ENCODE measurements at regions not wholly inside any gene's neighbourhood (a gene's known extent, or its start where the extent isn't known, plus 50 kb on each side); places are given as distances from the start of the nearest gene placed in this dataset.

- DNase-seq (ENCODE audit: low read depth, low spot score) (no peak), ATAC-seq (no peak)
- Histone ChIP-seq H3K79me2 (ENCODE audit: insufficient read depth, low read length) (no peaks in the 10 kb centered on the region), H3K4me2 (ENCODE audit: low read length) (no peak overlapping the region), H2AFZ (ENCODE audit: low read depth, low read length, poor library complexity, severe bottlenecking) (no peak overlapping the region), H3K9me3 (ENCODE audit: control insufficient read depth in 1 of 2, insufficient read depth in 1 of 2, low read depth in 1 of 2, low read length in 2 of 2) (peaks cover 4 to 6% of the 10 kb centered on the region in 2 experiments; a peak in 2 of 4 replicates), H3K4me1 (ENCODE audit: control insufficient read depth in 1 of 2, insufficient read depth in 2 of 2, low read length in 2 of 2) (no peaks in the 10 kb centered on the region), H3K9ac (ENCODE audit: low read length) (no peak overlapping the region), H3K27ac (ENCODE audit: low read depth, low read length) (no peak overlapping the region), H4K20me1 (ENCODE audit: insufficient read depth) (no peaks in the 10 kb centered on the region), H3K4me3 (replicated peaks in 1 of 2; ENCODE audit: low read depth in 1 of 2, low read length in 2 of 2) (no peak overlapping the region), H3K9me2 (ENCODE audit: insufficient read depth) (no peaks in the 10 kb centered on the region), H3K36me3 (ENCODE audit: control insufficient read depth in 1 of 2, insufficient read depth in 2 of 2, low read length in 2 of 2) (no peaks in the 10 kb centered on the region), H3K27me3 (ENCODE audit: insufficient read depth, low read length) (no peaks in the 10 kb centered on the region)
- POLR2A ChIA-PET, result no interaction called here
- RAD21 ChIA-PET (ENCODE audit: low non-redundant PET in 1 of 2, low total read pairs in 2 of 2, uncharacterized antibody in 2 of 2, unreplicated experiment in 2 of 2), result no interaction called here
- TF ChIP-seq CTCF (IDR thresholded peaks at IDR 0.05 in 2 of 3, conservative IDR thresholded peaks at IDR 0.05 in 1 of 3; ENCODE audit: borderline replicate concordance in 1 of 3, insufficient read depth in 1 of 3, low read depth in 2 of 3, low read length in 2 of 3) (no peak), EZH2phosphoT487 (IDR thresholded peaks at IDR 0.05; ENCODE audit: borderline replicate concordance) (no peak), ATF3 (IDR thresholded peaks at IDR 0.05) (no peak), CEBPB (IDR thresholded peaks at IDR 0.05; ENCODE audit: low read depth) (no peak), SP1 (IDR thresholded peaks at IDR 0.05; ENCODE audit: low read depth) (no peak), ZFX (IDR thresholded peaks at IDR 0.05) (no peak), EGR1 (IDR thresholded peaks at IDR 0.05; ENCODE audit: low read depth) (no peak), SRF (IDR thresholded peaks at IDR 0.05; ENCODE audit: low read depth) (no peak)
- TF ChIP-seq, protein P1, sequence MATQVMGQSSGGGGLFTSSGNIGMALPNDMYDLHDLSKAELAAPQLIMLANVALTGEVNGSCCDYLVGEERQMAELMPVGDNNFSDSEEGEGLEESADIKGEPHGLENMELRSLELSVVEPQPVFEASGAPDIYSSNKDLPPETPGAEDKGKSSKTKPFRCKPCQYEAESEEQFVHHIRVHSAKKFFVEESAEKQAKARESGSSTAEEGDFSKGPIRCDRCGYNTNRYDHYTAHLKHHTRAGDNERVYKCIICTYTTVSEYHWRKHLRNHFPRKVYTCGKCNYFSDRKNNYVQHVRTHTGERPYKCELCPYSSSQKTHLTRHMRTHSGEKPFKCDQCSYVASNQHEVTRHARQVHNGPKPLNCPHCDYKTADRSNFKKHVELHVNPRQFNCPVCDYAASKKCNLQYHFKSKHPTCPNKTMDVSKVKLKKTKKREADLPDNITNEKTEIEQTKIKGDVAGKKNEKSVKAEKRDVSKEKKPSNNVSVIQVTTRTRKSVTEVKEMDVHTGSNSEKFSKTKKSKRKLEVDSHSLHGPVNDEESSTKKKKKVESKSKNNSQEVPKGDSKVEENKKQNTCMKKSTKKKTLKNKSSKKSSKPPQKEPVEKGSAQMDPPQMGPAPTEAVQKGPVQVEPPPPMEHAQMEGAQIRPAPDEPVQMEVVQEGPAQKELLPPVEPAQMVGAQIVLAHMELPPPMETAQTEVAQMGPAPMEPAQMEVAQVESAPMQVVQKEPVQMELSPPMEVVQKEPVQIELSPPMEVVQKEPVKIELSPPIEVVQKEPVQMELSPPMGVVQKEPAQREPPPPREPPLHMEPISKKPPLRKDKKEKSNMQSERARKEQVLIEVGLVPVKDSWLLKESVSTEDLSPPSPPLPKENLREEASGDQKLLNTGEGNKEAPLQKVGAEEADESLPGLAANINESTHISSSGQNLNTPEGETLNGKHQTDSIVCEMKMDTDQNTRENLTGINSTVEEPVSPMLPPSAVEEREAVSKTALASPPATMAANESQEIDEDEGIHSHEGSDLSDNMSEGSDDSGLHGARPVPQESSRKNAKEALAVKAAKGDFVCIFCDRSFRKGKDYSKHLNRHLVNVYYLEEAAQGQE (IDR thresholded peaks at IDR 0.05; ENCODE audit: low read depth), result no peak
- no TSS peak for BruUV-seq (replicated peaks)
- CTCF ChIA-PET, result no interaction called here
- intact Hi-C loops (cut with micrococcal nuclease), result no loop called here
Measured at GRCh38 chr13:85520445-85520844, 278.8 kb downstream of the SLITRK6 start.

Data from HCT116 (cell line).